IPS-18a (cell line): ENCODE measurements at regions not wholly inside any gene's neighbourhood (a gene's known extent, or its start where the extent isn't known, plus 50 kb on each side); places are given as distances from the start of the nearest gene placed in this dataset.
A peak's percentile ranks its signal among the peaks of the same experiment; 100 is the strongest.
"Not testable (repeated sequence)": the region's sequence is repeated elsewhere in the genome, so short reads cannot be mapped to it uniquely, and the experiment has no call there.

ENCODE experiments used
- H3K27ac ChIP-seq: one replicate; pipeline ENCODE4 v1.5.1; 2013; ENCODE audit warnings: low read length
- H3K27me3 ChIP-seq: one replicate; pipeline ENCODE4 v1.6.1; 2013; ENCODE audit warnings: mild to moderate bottlenecking, low read length; ENCODE audit not compliant: control insufficient read depth, insufficient read depth
- H3K36me3 ChIP-seq: one replicate; pipeline ENCODE4 v1.6.1; 2013; ENCODE audit warnings: low read depth, low read length; ENCODE audit not compliant: control insufficient read depth
- H3K4me1 ChIP-seq: one replicate; pipeline ENCODE4 v1.6.1; 2013; ENCODE audit warnings: low read depth, low read length; ENCODE audit not compliant: control insufficient read depth
- H3K4me3 ChIP-seq: one replicate; pipeline ENCODE4 v1.5.1; 2013; ENCODE audit warnings: low read length
- H3K9ac ChIP-seq: one replicate; pipeline ENCODE4 v1.6.1; 2013; ENCODE audit warnings: mild to moderate bottlenecking, low read length, moderate library complexity
- H3K9me3 ChIP-seq: one replicate; pipeline ENCODE4 v1.6.1; 2013; ENCODE audit warnings: low read depth, low read length; ENCODE audit not compliant: control insufficient read depth

- Histone ChIP-seq H3K27me3 (no peaks in the 10 kb centered on the region), H3K9me3 (no peaks in the 10 kb centered on the region), H3K4me3 (no peak overlapping the region), H3K27ac (no peak overlapping the region), H3K4me1 (no peaks in the 10 kb centered on the region), H3K36me3 (no peaks in the 10 kb centered on the region), H3K9ac (no peak overlapping the region)
Observed at GRCh38 chr2:83993873-83994632, 465.0 kb downstream of the SUCLG1 start.

GRCh38 chr2:83991992-83992391, 467.1 kb downstream of the SUCLG1 start:
- H3K9ac ChIP-seq: no peak overlapping the region
- H3K36me3 ChIP-seq: no peaks in the 10 kb centered on the region
- no peaks in the 10 kb centered on the region for H3K9me3 ChIP-seq
- no peak overlapping the region for H3K27ac ChIP-seq
- H3K27me3 ChIP-seq: no peaks in the 10 kb centered on the region
- H3K4me3 ChIP-seq: no peak overlapping the region
- no peaks in the 10 kb centered on the region for H3K4me1 ChIP-seq

GRCh38 chr2:83990636-83991035, 468.4 kb downstream of the SUCLG1 start:
- Histone ChIP-seq H3K9ac (no peak overlapping the region), H3K27ac (no peak overlapping the region), H3K4me3 (no peak overlapping the region), H3K4me1 (no peaks in the 10 kb centered on the region), H3K36me3 (no peaks in the 10 kb centered on the region), H3K27me3 (no peaks in the 10 kb centered on the region), H3K9me3 (no peaks in the 10 kb centered on the region)

- not testable (repeated sequence) for H3K27me3 ChIP-seq, H3K9ac ChIP-seq, H3K4me1 ChIP-seq, H3K9me3 ChIP-seq, H3K4me3 ChIP-seq, H3K27ac ChIP-seq, H3K36me3 ChIP-seq
Observed at GRCh38 chr2:83976628-83977027, 482.5 kb downstream of the SUCLG1 start.

- Histone ChIP-seq H3K9me3 (no peaks in the 10 kb centered on the region), H3K4me1 (peaks cover 15% of the 10 kb centered on the region), H3K4me3 (no peak overlapping the region), H3K27me3 (no peaks in the 10 kb centered on the region), H3K27ac (no peak overlapping the region), H3K36me3 (no peaks in the 10 kb centered on the region), H3K9ac (peak overlapping the region; percentile 10)
Observed at GRCh38 chr2:83972128-83972527, 487.0 kb downstream of the SUCLG1 start.

- H3K4me3 ChIP-seq: no peak overlapping the region
- H3K27me3 ChIP-seq: no peaks in the 10 kb centered on the region
- no peaks in the 10 kb centered on the region for H3K9me3 ChIP-seq
- H3K9ac ChIP-seq: no peak overlapping the region
- peaks cover 15% of the 10 kb centered on the region for H3K4me1 ChIP-seq
- no peak overlapping the region for H3K27ac ChIP-seq
- H3K36me3 ChIP-seq: no peaks in the 10 kb centered on the region
Observed at GRCh38 chr2:83971547-83971946, 487.5 kb downstream of the SUCLG1 start.

- Histone ChIP-seq H3K9ac (no peak overlapping the region), H3K4me1 (peaks cover 15% of the 10 kb centered on the region), H3K36me3 (no peaks in the 10 kb centered on the region), H3K4me3 (no peak overlapping the region), H3K9me3 (no peaks in the 10 kb centered on the region), H3K27ac (no peak overlapping the region), H3K27me3 (no peaks in the 10 kb centered on the region)
Observed at GRCh38 chr2:83970217-83970929, 488.7 kb downstream of the SUCLG1 start.

- Histone ChIP-seq H3K4me1 (peaks cover 15% of the 10 kb centered on the region), H3K36me3 (no peaks in the 10 kb centered on the region), H3K9ac (no peak overlapping the region), H3K4me3 (no peak overlapping the region), H3K27ac (no peak overlapping the region), H3K27me3 (no peaks in the 10 kb centered on the region), H3K9me3 (no peaks in the 10 kb centered on the region)
Observed at GRCh38 chr2:83969085-83969484, 490.0 kb downstream of the SUCLG1 start.

- Histone ChIP-seq H3K27ac (no peak overlapping the region), H3K4me1 (peaks cover 15% of the 10 kb centered on the region), H3K4me3 (no peak overlapping the region)
Observed at GRCh38 chr2:83967854-83968253, 491.2 kb downstream of the SUCLG1 start.

GRCh38 chr2:83966946-83967345, 492.1 kb downstream of the SUCLG1 start:
- peaks cover 12% of the 10 kb centered on the region for H3K4me1 ChIP-seq
- H3K4me3 ChIP-seq, H3K9me3 ChIP-seq, H3K36me3 ChIP-seq, H3K27me3 ChIP-seq, H3K27ac ChIP-seq, H3K9ac ChIP-seq: not testable (repeated sequence)

More at GRCh38 chr2:83967854-83968253, 491.2 kb downstream of the SUCLG1 start:
- no peaks in the 10 kb centered on the region for H3K9me3 ChIP-seq
- H3K9ac ChIP-seq: no peak overlapping the region
- H3K27me3 ChIP-seq: no peaks in the 10 kb centered on the region
- H3K36me3 ChIP-seq: no peaks in the 10 kb centered on the region

GRCh38 chr2:83961512-83961911, 497.6 kb downstream of the SUCLG1 start:
- no peaks in the 10 kb centered on the region for H3K4me1 ChIP-seq
- H3K9ac ChIP-seq: no peak overlapping the region
- H3K9me3 ChIP-seq: no peaks in the 10 kb centered on the region
- no peaks in the 10 kb centered on the region for H3K27me3 ChIP-seq
- H3K4me3 ChIP-seq: no peak overlapping the region
- H3K36me3 ChIP-seq: no peaks in the 10 kb centered on the region
- H3K27ac ChIP-seq: no peak overlapping the region

- H3K27ac ChIP-seq: no peak overlapping the region
Observed at GRCh38 chr2:83960371-83960770, 498.7 kb downstream of the SUCLG1 start.

More at GRCh38 chr2:83960371-83960770, 498.7 kb downstream of the SUCLG1 start:
- Histone ChIP-seq H3K4me3 (no peak overlapping the region), H3K27me3 (no peaks in the 10 kb centered on the region), H3K9ac (no peak overlapping the region), H3K36me3 (no peaks in the 10 kb centered on the region), H3K4me1 (no peaks in the 10 kb centered on the region), H3K9me3 (no peaks in the 10 kb centered on the region)
